ENCODE measurements at regions not wholly inside any gene's neighbourhood (a gene's known extent, or its start where the extent isn't known, plus 50 kb on each side); places are given as distances from the start of the nearest gene placed in this dataset.

DNA sequence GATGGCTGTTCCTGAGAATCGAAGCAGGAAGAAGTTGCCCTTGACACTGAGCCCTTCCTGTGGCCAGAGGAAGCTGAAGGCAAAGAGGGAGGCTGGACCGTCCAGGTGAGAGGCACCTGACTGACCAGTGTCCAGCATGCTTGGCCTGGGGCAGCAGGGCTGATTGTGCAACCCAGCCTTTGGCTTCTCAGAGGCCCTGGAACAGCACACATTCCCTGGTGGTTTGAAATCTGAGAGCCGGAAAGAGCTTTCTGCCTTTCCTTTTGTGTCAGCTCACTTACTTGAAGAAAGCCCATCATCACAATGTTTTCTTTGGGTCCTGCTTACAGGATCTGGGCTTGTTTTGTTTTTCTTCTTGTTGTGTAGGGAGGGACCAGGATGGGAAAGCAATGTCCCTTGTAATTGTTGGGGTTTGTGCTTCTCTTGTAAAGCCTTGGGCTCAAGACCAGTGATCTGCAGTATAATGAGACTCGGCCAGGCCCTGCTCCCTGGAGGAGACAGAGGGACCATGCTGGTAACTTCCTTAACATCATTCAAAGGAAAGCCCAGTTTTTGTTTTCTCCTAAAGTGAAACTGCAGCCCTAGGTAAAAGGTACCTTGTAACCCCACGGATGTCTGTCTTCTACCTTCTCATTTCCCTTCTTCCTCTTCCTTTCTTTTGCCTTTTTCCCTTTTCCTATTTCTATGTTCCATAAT lies 213.7 kb downstream of the NXNL2 start:
- Histone ChIP-seq H3K27me3 (ENCODE audit: low read depth, low read length) (peaks cover 5% of the 10 kb centered on the region; the same call in 1 of the 2 replicates), H3K36me3 (replicated peaks; ENCODE audit: low read depth, low read length) (no peaks in the 10 kb centered on the region), H3K4me2 (ENCODE audit: low read length) (no peak overlapping the region), H3K4me3 (ENCODE audit: low read length) (no peak overlapping the region), H3K4me1 (ENCODE audit: low read length) (no peaks in the 10 kb centered on the region), H2AFZ (ENCODE audit: low read depth, low read length) (no peak overlapping the region), H3K27ac (ENCODE audit: low read length) (no peak overlapping the region), H3K9ac (ENCODE audit: low read length) (no peak overlapping the region), H4K20me1 (ENCODE audit: insufficient read depth, low read length) (no peaks in the 10 kb centered on the region), H3K79me2 (ENCODE audit: low read length) (no peaks in the 10 kb centered on the region), H3K9me3 (ENCODE audit: insufficient read depth, low read length) (no peaks in the 10 kb centered on the region)
- TF ChIP-seq EZH2phosphoT487 (IDR thresholded peaks at IDR 0.05; ENCODE audit: low read depth) (no peak), CTCF (IDR thresholded peaks at IDR 0.05; ENCODE audit: low read depth, low read length) (no peak)

DNA sequence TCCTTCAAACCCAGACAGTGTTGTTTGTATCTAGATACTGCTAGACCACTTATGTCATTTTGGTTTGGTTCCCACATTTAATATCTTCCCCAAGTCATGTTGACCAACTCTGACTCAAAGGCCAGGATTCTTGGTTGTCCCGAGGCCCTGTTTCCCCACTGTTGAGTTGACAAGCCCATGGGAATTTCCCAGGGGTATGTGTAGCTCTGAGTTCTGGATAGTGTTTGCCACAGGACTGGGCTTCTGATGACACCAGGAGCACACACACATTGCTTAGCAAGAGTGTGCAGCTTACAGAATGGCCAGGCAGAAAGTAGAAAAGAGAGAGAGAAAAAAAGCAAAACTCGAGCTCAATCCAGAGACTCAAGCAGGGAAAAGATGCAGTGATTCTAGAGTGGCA lies 214.4 kb downstream of the NXNL2 start:
- Histone ChIP-seq H3K4me1 (ENCODE audit: low read length) (no peaks in the 10 kb centered on the region), H4K20me1 (ENCODE audit: insufficient read depth, low read length) (no peaks in the 10 kb centered on the region), H3K4me3 (ENCODE audit: low read length) (no peak overlapping the region), H3K27ac (ENCODE audit: low read length) (no peak overlapping the region), H3K9me3 (ENCODE audit: insufficient read depth, low read length) (no peaks in the 10 kb centered on the region), H3K9ac (ENCODE audit: low read length) (no peak overlapping the region), H3K36me3 (replicated peaks; ENCODE audit: low read depth, low read length) (no peaks in the 10 kb centered on the region), H3K4me2 (ENCODE audit: low read length) (no peak overlapping the region), H2AFZ (ENCODE audit: low read depth, low read length) (no peak overlapping the region), H3K27me3 (ENCODE audit: low read depth, low read length) (peaks cover 5% of the 10 kb centered on the region; the same call in 1 of the 2 replicates), H3K79me2 (ENCODE audit: low read length) (no peaks in the 10 kb centered on the region)
- TF ChIP-seq EZH2phosphoT487 (IDR thresholded peaks at IDR 0.05; ENCODE audit: low read depth): no peak
- TF ChIP-seq CTCF (IDR thresholded peaks at IDR 0.05; ENCODE audit: low read depth, low read length): no peak

GRCh38 chr9:88750832-88751360 lies 215.9 kb downstream of the NXNL2 start:
- no peak overlapping the region for H3K4me2 ChIP-seq (ENCODE audit: low read length)
- H4K20me1 ChIP-seq (ENCODE audit: insufficient read depth, low read length): no peaks in the 10 kb centered on the region
- H3K36me3 ChIP-seq (replicated peaks; ENCODE audit: low read depth, low read length): no peaks in the 10 kb centered on the region
- H3K79me2 ChIP-seq (ENCODE audit: low read length): no peaks in the 10 kb centered on the region
- no peak overlapping the region for H3K4me3 ChIP-seq (ENCODE audit: low read length)
- H3K9me3 ChIP-seq (ENCODE audit: insufficient read depth, low read length): no peaks in the 10 kb centered on the region
- 0 out of 2 replicates have a peak, but pooled peaks cover 5% of the 10 kb centered on the region for H3K27me3 ChIP-seq (ENCODE audit: low read depth, low read length)
- H3K4me1 ChIP-seq (ENCODE audit: low read length): no peaks in the 10 kb centered on the region
- no peak for TF ChIP-seq EZH2phosphoT487 (IDR thresholded peaks at IDR 0.05; ENCODE audit: low read depth)
- TF ChIP-seq CTCF (IDR thresholded peaks at IDR 0.05; ENCODE audit: low read depth, low read length): no peak
- no peak overlapping the region for H3K27ac ChIP-seq (ENCODE audit: low read length)
- no peak overlapping the region for H2AFZ ChIP-seq (ENCODE audit: low read depth, low read length)
- H3K9ac ChIP-seq (ENCODE audit: low read length): no peak overlapping the region

DNA sequence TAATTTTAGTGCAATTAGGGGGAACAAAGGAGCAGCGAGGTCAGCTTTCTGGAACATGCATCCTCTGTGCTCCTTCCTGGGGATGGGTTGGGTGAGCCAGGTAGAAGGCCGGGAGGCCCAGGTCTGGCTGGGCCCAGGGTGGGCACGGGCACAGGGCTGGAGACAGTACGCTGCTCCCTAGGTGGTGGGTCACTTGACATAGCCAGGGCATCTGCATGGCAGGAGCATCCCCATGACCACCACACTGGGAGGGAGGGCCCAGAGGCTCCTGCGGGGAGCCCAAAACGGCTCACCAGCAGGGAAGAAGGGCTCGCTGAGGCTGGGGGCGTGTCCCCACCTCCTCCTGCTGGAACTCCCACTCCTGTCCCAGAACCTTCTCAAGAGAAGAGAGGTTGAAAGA lies 216.8 kb downstream of the NXNL2 start:
- Histone ChIP-seq H3K4me3 (ENCODE audit: low read length) (no peak overlapping the region), H3K4me2 (ENCODE audit: low read length) (no peak overlapping the region), H2AFZ (ENCODE audit: low read depth, low read length) (no peak overlapping the region), H3K9ac (ENCODE audit: low read length) (no peak overlapping the region), H3K36me3 (replicated peaks; ENCODE audit: low read depth, low read length) (no peaks in the 10 kb centered on the region), H3K27me3 (ENCODE audit: low read depth, low read length) (0 out of 2 replicates have a peak, but pooled peaks cover 5% of the 10 kb centered on the region), H3K4me1 (ENCODE audit: low read length) (no peaks in the 10 kb centered on the region), H3K79me2 (ENCODE audit: low read length) (no peaks in the 10 kb centered on the region), H4K20me1 (ENCODE audit: insufficient read depth, low read length) (no peaks in the 10 kb centered on the region), H3K9me3 (ENCODE audit: insufficient read depth, low read length) (no peaks in the 10 kb centered on the region), H3K27ac (ENCODE audit: low read length) (no peak overlapping the region)
- TF ChIP-seq CTCF (IDR thresholded peaks at IDR 0.05; ENCODE audit: low read depth, low read length): no peak
- TF ChIP-seq EZH2phosphoT487 (IDR thresholded peaks at IDR 0.05; ENCODE audit: low read depth): no peak
